HG02623 (cell line): ENCODE measurements at regions not wholly inside any gene's neighbourhood (a gene's known extent, or its start where the extent isn't known, plus 50 kb on each side); places are given as distances from the start of the nearest gene placed in this dataset.

Experiments used
- ATAC-seq: cut with Tn5 transposase; IDR thresholded peaks from one replicate; pipeline ENCODE4 v1.9.1; 2021; ENCODE audit warnings: moderate library complexity; ENCODE audit not compliant: unreplicated experiment

GRCh38 chr4:89665662-89666061 lies 171.3 kb downstream of the SNCA start:
- no peak for ATAC-seq

GRCh38 chr4:89664521-89664920 lies 172.4 kb downstream of the SNCA start:
- ATAC-seq, result no peak

GRCh38 chr4:89661173-89661899 lies 175.6 kb downstream of the SNCA start:
- no peak for ATAC-seq

GRCh38 chr4:89660444-89661172 lies 176.4 kb downstream of the SNCA start:
- ATAC-seq, result no peak

- peak; percentile 66 for ATAC-seq
Measured at GRCh38 chr4:89658701-89659024, 178.3 kb downstream of the SNCA start.

GRCh38 chr4:89657931-89658700 lies 178.8 kb downstream of the SNCA start:
- peak; percentile 65 for ATAC-seq

GRCh38 chr4:89653012-89653411 lies 183.9 kb downstream of the SNCA start:
- no peak for ATAC-seq

GRCh38 chr4:89645482-89645881 lies 191.5 kb downstream of the SNCA start:
- ATAC-seq, result no peak

GRCh38 chr4:89641367-89641687 lies 195.6 kb downstream of the SNCA start:
- no peak for ATAC-seq

- ATAC-seq, result no peak
Measured at GRCh38 chr4:89640620-89641366, 196.2 kb downstream of the SNCA start.

- no peak for ATAC-seq
Measured at GRCh38 chr4:89639395-89639794, 197.6 kb downstream of the SNCA start.

GRCh38 chr4:89625599-89626293 lies 211.2 kb downstream of the SNCA start:
- ATAC-seq, result no peak

GRCh38 chr4:89619206-89619962 lies 217.6 kb downstream of the SNCA start:
- ATAC-seq, result no peak

GRCh38 chr4:89618151-89618550 lies 218.8 kb downstream of the SNCA start:
- ATAC-seq, result no peak

- no peak for ATAC-seq
Measured at GRCh38 chr4:89617317-89617716, 219.6 kb downstream of the SNCA start.

- ATAC-seq, result no peak
Measured at GRCh38 chr4:89616382-89616781, 220.6 kb downstream of the SNCA start.

GRCh38 chr4:89615051-89615450 lies 221.9 kb downstream of the SNCA start:
- no peak for ATAC-seq

- no peak for ATAC-seq
Measured at GRCh38 chr4:89614155-89614554, 222.8 kb downstream of the SNCA start.

- ATAC-seq, result no peak
Measured at GRCh38 chr4:89610236-89610635, 226.7 kb downstream of the SNCA start.

- no peak for ATAC-seq
Measured at GRCh38 chr4:89609756-89610155, 227.2 kb downstream of the SNCA start.
